H1 (cell line): ENCODE measurements at regions not wholly inside any gene's neighbourhood (a gene's known extent, or its start where the extent isn't known, plus 50 kb on each side); places are given as distances from the start of the nearest gene placed in this dataset.
A peak's percentile ranks its signal among the peaks of the same experiment; 100 is the strongest.

Experiments
- CTCF ChIA-PET: fragments of 300-600 bp; sonication (Branson Sonifier 250); formaldehyde crosslinking; loops from one replicate; lab custom pipeline; 2021; ENCODE audit not compliant: partially characterized antibody; lab: Charles Lee
- POLR2A ChIA-PET: fragments of 300-600 bp; sonication (Branson Sonifier 250); formaldehyde crosslinking; loops from one replicate; lab custom pipeline; 2021; ENCODE audit warnings: inconsistent platforms; ENCODE audit not compliant: partially characterized antibody; lab: Charles Lee
- DNase-seq, 2 experiments: peaks; one replicate each; pipeline versions ENCODE4 v3.0.0 to v3.0.0-alpha.2; 2010 to 2022; ENCODE audit warnings: low spot score in 2 of 2, low read depth in 1 of 2, mixed read lengths in 1 of 2
- FAIRE-seq: peaks from 2 replicates; lab custom pipeline; 2011; peaks lifted over from hg19 to GRCh38; lab: Jason Lieb, UNC
- H2AFZ ChIP-seq: 2 replicates; pipeline ENCODE4 v1.8.1; 2012; ENCODE audit warnings: low read length, inconsistent platforms
- H2AK5ac ChIP-seq: 2 replicates; pipeline ENCODE4 v1.6.1; 2013; ENCODE audit warnings: low read depth, low read length
- H2BK120ac ChIP-seq: replicated peaks from 2 replicates; pipeline ENCODE3; 2013; ENCODE audit warnings: low read depth, low read length, inconsistent platforms
- H2BK12ac ChIP-seq: 2 replicates; pipeline ENCODE4 v1.6.1; 2013; ENCODE audit warnings: low read depth, low read length
- H2BK15ac ChIP-seq: 2 replicates; pipeline ENCODE4 v1.6.1; 2013; ENCODE audit warnings: low read length
- H2BK20ac ChIP-seq: 2 replicates; pipeline ENCODE4 v1.6.1; 2013; ENCODE audit warnings: low read length
- H2BK5ac ChIP-seq: 2 replicates; pipeline ENCODE4 v1.6.1; 2013; ENCODE audit warnings: low read depth, low read length
- H3K14ac ChIP-seq: 2 replicates; pipeline ENCODE4 v1.6.1; 2013; ENCODE audit warnings: inconsistent platforms; ENCODE audit not compliant: insufficient read length
- H3K18ac ChIP-seq: 2 replicates; pipeline ENCODE4 v1.6.1; 2013; ENCODE audit warnings: low read length; ENCODE audit errors: extremely low read depth
- H3K23ac ChIP-seq: 2 replicates; pipeline ENCODE4 v1.6.1; 2013; ENCODE audit warnings: inconsistent platforms; ENCODE audit not compliant: insufficient read length
- H3K23me2 ChIP-seq: 2 replicates; pipeline ENCODE4 v1.6.1; 2013; ENCODE audit warnings: low read depth, low read length
- H3K27ac ChIP-seq: 2 replicates; pipeline ENCODE4 v1.6.1; 2011; ENCODE audit warnings: low read depth, low read length, inconsistent platforms
- H3K27me3 ChIP-seq, 4 experiments: replicated peaks in 1 of 4; 1 replicate in 1 of 4; 2 replicates in 3 of 4; pipeline versions ENCODE4 v1.6.1 to v1.8.1; 2011 to 2013; ENCODE audit warnings: low read length in 3 of 4, mild to moderate bottlenecking in 3 of 4, inconsistent platforms in 2 of 4, mixed read lengths in 2 of 4, moderate library complexity in 1 of 4; ENCODE audit not compliant: control insufficient read depth in 3 of 4, insufficient read depth in 3 of 4; ENCODE audit errors: extremely low read depth in 1 of 4
- H3K36me3 ChIP-seq, 4 experiments: 2 replicates each; pipeline versions ENCODE4 v1.6.1 to v1.8.1; 2011 to 2013; ENCODE audit warnings: mild to moderate bottlenecking in 4 of 4, low read length in 3 of 4, moderate library complexity in 2 of 4, control low read depth in 1 of 4, inconsistent platforms in 1 of 4; ENCODE audit not compliant: insufficient read depth in 4 of 4, control insufficient read depth in 2 of 4
- H3K4ac ChIP-seq: replicated peaks from 2 replicates; pipeline ENCODE3; 2013; ENCODE audit warnings: low read length, low read depth, mixed read lengths, inconsistent platforms; ENCODE audit not compliant: insufficient read length
- H3K4me1 ChIP-seq, 4 experiments: replicated peaks in 1 of 4; 1 replicate in 1 of 4; 2 replicates in 3 of 4; pipeline versions ENCODE4 v1.6.1 to v1.8.1; 2011 to 2013; ENCODE audit warnings: low read length in 3 of 4, inconsistent platforms in 2 of 4, mixed read lengths in 1 of 4; ENCODE audit not compliant: insufficient read depth in 4 of 4, control insufficient read depth in 3 of 4
- H3K4me2 ChIP-seq, 2 experiments: 2 replicates each; pipeline versions ENCODE4 v1.6.1 to v1.8.1; 2011 to 2013; ENCODE audit warnings: low read depth in 2 of 2, low read length in 2 of 2, control low read depth in 1 of 2, inconsistent platforms in 1 of 2, mild to moderate bottlenecking in 1 of 2; ENCODE audit not compliant: insufficient read depth in 1 of 2
- H3K4me3 ChIP-seq, 4 experiments: fragments of 200-600, 300-600 bp in 1 of 4; sonication (generic), shearing (Covaris generic), sonication (Bioruptor Twin) in 1 of 4; 2 replicates each; pipeline versions ENCODE4 v1.5.1 to v1.8.1; 2011 to 2016; ENCODE audit warnings: low read length in 4 of 4, low read depth in 3 of 4, control low read depth in 2 of 4, inconsistent platforms in 2 of 4, mild to moderate bottlenecking in 2 of 4, mixed read lengths in 1 of 4, moderate library complexity in 1 of 4; ENCODE audit not compliant: insufficient read depth in 2 of 4; ENCODE audit errors: extremely low read depth in 1 of 4
- H3K56ac ChIP-seq: replicated peaks from 2 replicates; pipeline ENCODE3; 2013; ENCODE audit warnings: low read depth, mild to moderate bottlenecking, mixed read lengths, low read length, inconsistent platforms; ENCODE audit not compliant: insufficient read length
- H3K79me1 ChIP-seq: 2 replicates; pipeline ENCODE4 v1.6.1; 2013; ENCODE audit warnings: low read depth, low read length, control low read depth
- H3K79me2 ChIP-seq, 2 experiments: 2 replicates each; pipeline versions ENCODE4 v1.6.1 to v1.8.1; 2012 to 2013; ENCODE audit warnings: low read length in 2 of 2, mild to moderate bottlenecking in 2 of 2, inconsistent platforms in 1 of 2; ENCODE audit not compliant: insufficient read depth in 2 of 2, control insufficient read depth in 1 of 2
- H3K9ac ChIP-seq, 4 experiments: replicated peaks in 1 of 4; 1 replicate in 1 of 4; 2 replicates in 3 of 4; pipeline versions ENCODE4 v1.6.1 to v1.8.1; 2011 to 2013; ENCODE audit warnings: low read depth in 3 of 4, low read length in 3 of 4, control low read depth in 2 of 4, mild to moderate bottlenecking in 2 of 4, moderate library complexity in 2 of 4, inconsistent platforms in 1 of 4; ENCODE audit errors: extremely low read depth in 1 of 4
- H3K9me3 ChIP-seq, 2 experiments: 2 replicates each; pipeline versions ENCODE4 v1.6.1 to v1.8.1; 2012 to 2013; ENCODE audit warnings: mild to moderate bottlenecking in 2 of 2, moderate library complexity in 2 of 2, control low read depth in 1 of 2, inconsistent platforms in 1 of 2, low read depth in 1 of 2, low read length in 1 of 2, mixed read lengths in 1 of 2; ENCODE audit not compliant: insufficient read depth in 2 of 2
- H4K20me1 ChIP-seq, 2 experiments: replicated peaks in 1 of 2; 2 replicates each; pipeline versions ENCODE3 to v1.8.1; 2011 to 2013; ENCODE audit warnings: inconsistent platforms in 2 of 2, low read length in 2 of 2, mild to moderate bottlenecking in 1 of 2; ENCODE audit not compliant: insufficient read depth in 2 of 2, control insufficient read depth in 1 of 2
- H4K5ac ChIP-seq: 2 replicates; pipeline ENCODE4 v1.6.1; 2013; ENCODE audit warnings: low read length, low read depth, mixed read lengths, inconsistent platforms; ENCODE audit not compliant: insufficient read length
- H4K8ac ChIP-seq: 2 replicates; pipeline ENCODE4 v1.8.0; 2013; ENCODE audit warnings: mild to moderate bottlenecking, moderate library complexity, low read length, inconsistent platforms; ENCODE audit not compliant: insufficient read depth; ENCODE audit errors: extremely low read depth
- H4K91ac ChIP-seq: replicated peaks from 2 replicates; pipeline ENCODE3; 2013; ENCODE audit warnings: low read length, mixed read lengths, inconsistent platforms; ENCODE audit not compliant: insufficient read length
- CHD1 ChIP-seq: IDR thresholded peaks from 2 replicates; pipeline ENCODE4 v1.6.1; 2012; ENCODE audit warnings: low read depth, low read length, improper control_type of control experiment
- POU5F1 ChIP-seq: IDR thresholded peaks from 2 replicates; pipeline ENCODE4 v1.6.1; 2011; ENCODE audit warnings: low read depth, mild to moderate bottlenecking, low read length, moderate library complexity
- WGBS, 2 experiments: shearing (Covaris generic) in 1 of 2; methylation state at CpG; one replicate each; pipeline versions ENCODE4 v1.1.6 to v1.1.7; 2013 to 2015; ENCODE audit warnings: low lambda C conversion rate in 2 of 2, mixed read lengths in 2 of 2, inconsistent platforms in 1 of 2, low coverage in 1 of 2, missing lambda C conversion rate in 1 of 2; ENCODE audit not compliant: insufficient replicate concordance in 2 of 2, insufficient coverage in 1 of 2, insufficient read length in 1 of 2; ENCODE audit errors: extremely low coverage in 1 of 2, missing lambda C conversion rate in 1 of 2; 5-methylcytosine and 5-hydroxymethylcytosine counted together

- Histone ChIP-seq H2BK120ac (peak overlapping the region; percentile 65), H3K79me2 (no peaks in the 10 kb centered on the region), H4K91ac (no peak overlapping the region), H4K5ac (no peak overlapping the region), H3K4me1 (peaks cover 3 to 22% (median 13%) of the 10 kb centered on the region in 4 experiments), H2BK5ac (no peak overlapping the region), H3K56ac (no peak overlapping the region), H3K18ac (peak overlapping the region; percentile 40; the same call in 1 of the 2 replicates), H3K36me3 (no peaks in the 10 kb centered on the region; a peak in 1 of 8 replicates), H2BK12ac (peak overlapping the region; percentile 94; the same call in 1 of the 2 replicates), H3K4ac (no peak overlapping the region), H3K27me3 (peaks cover 0 to 3% (median 0%) of the 10 kb centered on the region in 4 experiments; a peak in 2 of 7 replicates), H4K8ac (no peak overlapping the region; the same call in 1 of the 2 replicates), H3K23ac (no peak overlapping the region), H3K4me2 (no peak overlapping the region), H3K14ac (no peak overlapping the region), H3K23me2 (no peaks in the 10 kb centered on the region; the same call in 1 of the 2 replicates), H3K9me3 (no peaks in the 10 kb centered on the region), H3K4me3 (no peak overlapping the region), H3K79me1 (no peaks in the 10 kb centered on the region), H2BK15ac (no peak overlapping the region), H2AK5ac (peak overlapping the region; percentile 59; the same call in 1 of the 2 replicates), H2AFZ (no peak overlapping the region), H3K27ac (no peak overlapping the region), H4K20me1 (no peaks in the 10 kb centered on the region), H3K9ac (no peak overlapping the region), H2BK20ac (peak overlapping the region; percentile 95; the same call in 1 of the 2 replicates)
- FAIRE-seq = no peak
- no peak for DNase-seq
- CTCF ChIA-PET = no interaction called here
- 87% methylated on average over 10 of the region's 10 CpGs; no CpG with 5 or more reads in 1 of the 2 experiments for WGBS, 2 experiments
- POLR2A ChIA-PET = no interaction called here
- TF ChIP-seq POU5F1 (no peak), CHD1 (no peak)
These were observed 569.1 kb downstream of the NPHP4 start for GRCh38 chr1:5423109-5423508.
